GM10266 (cell line): ENCODE measurements at regions not wholly inside any gene's neighbourhood (a gene's known extent, or its start where the extent isn't known, plus 50 kb on each side); places are given as distances from the start of the nearest gene placed in this dataset.

Experiments
- DNase-seq: peaks from one replicate; pipeline ENCODE4 v3.0.0; 2012; ENCODE audit errors: extremely low spot score
- TF ChIP-seq, protein P1 (sequence below): IDR thresholded peaks from 2 replicates; pipeline ENCODE4 v1.5.1; 2012; ENCODE audit warnings: mild to moderate bottlenecking, low read depth; ENCODE audit not compliant: control insufficient read depth, insufficient read depth; ENCODE audit errors: missing control alignments

DNA sequence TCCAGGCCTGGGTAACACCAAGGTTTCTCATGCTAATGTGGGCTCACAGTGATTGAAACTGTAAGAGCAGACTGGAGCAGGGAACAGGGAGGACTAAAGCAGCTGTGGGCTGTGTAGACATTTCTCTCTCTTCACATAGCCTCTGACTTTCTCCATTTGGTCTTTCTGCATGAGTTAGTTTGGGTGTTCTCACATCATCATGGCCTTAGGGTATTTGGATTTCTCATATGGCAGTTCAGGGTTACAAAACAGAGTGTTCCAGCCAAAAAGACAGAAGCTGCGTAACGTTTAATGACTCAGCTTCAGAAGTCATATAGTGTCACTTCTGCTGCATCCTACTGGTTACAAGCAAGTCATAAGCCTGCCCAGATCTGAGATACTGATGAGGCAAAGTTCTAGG is 52.0 kb upstream of the OSBPL8 start:
- no peak for DNase-seq
- TF ChIP-seq, protein P1, sequence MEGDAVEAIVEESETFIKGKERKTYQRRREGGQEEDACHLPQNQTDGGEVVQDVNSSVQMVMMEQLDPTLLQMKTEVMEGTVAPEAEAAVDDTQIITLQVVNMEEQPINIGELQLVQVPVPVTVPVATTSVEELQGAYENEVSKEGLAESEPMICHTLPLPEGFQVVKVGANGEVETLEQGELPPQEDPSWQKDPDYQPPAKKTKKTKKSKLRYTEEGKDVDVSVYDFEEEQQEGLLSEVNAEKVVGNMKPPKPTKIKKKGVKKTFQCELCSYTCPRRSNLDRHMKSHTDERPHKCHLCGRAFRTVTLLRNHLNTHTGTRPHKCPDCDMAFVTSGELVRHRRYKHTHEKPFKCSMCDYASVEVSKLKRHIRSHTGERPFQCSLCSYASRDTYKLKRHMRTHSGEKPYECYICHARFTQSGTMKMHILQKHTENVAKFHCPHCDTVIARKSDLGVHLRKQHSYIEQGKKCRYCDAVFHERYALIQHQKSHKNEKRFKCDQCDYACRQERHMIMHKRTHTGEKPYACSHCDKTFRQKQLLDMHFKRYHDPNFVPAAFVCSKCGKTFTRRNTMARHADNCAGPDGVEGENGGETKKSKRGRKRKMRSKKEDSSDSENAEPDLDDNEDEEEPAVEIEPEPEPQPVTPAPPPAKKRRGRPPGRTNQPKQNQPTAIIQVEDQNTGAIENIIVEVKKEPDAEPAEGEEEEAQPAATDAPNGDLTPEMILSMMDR: no peak

DNA sequence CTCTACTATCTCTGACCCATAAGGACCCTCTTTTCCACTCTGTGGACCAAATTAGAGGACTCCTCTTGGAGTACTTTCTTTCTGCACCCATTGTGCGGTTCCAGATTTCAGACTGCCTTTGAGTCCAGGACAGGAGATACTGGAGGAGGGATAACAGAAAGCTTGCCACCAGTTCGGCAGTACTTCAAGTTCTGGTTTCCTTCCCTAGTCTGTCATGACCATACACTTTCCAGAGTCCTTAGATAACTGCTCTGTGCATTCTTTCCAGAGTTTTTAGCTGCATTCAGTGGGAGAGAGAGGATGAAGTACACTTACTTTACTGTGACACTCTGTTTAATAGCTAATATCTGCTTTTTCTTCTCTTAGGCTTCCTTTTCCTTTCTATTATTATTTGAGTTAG is 54.8 kb upstream of the OSBPL8 start:
- TF ChIP-seq, protein P1: no peak

DNA sequence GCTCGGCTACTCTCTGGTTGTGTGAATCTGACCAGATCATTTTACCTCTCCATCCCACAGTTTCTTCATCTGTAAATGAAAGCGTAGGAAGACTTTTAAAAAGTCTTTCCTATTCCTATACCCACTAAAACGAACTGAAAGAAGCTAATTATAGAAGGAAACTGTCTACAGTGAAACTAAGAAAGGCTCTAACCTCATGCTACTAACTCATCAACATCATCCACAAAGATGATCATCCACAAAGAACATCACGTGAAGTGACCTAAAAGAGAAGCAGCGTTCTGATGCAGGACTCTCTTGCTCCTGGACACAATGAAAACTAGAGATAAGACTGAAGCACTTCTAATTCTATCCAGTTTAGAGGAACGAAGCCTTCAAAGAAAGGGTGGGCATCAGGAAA is 58.5 kb upstream of the OSBPL8 start:
- TF ChIP-seq, protein P1: no peak

More for the DNA sequence above, 54.8 kb upstream of the OSBPL8 start:
- DNase-seq: no peak

DNA sequence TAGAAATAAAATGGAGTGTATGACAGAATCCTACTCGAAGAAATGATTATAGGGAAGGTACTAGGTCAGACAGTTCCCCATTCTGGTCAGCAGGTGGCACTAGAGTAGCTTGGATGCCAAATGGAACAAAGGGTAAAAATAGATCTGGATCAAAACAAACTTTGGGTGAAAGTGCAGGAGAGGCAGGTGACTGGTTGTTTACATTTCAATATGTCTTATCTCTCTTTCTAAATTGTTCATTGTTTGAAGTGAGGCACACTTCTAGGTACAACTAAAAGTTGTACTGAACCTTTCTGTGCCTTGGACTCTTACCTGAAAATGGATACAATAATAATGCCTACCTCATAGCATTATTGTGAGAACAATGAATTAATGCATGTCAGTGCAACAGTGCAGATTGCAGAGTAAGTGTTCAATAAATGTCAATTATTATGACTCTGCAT is 62.0 kb upstream of the OSBPL8 start:
- TF ChIP-seq, protein P1: peak; percentile 80
- DNase-seq: peak; percentile 61

More for the DNA sequence above, 58.5 kb upstream of the OSBPL8 start:
- DNase-seq: no peak

DNA sequence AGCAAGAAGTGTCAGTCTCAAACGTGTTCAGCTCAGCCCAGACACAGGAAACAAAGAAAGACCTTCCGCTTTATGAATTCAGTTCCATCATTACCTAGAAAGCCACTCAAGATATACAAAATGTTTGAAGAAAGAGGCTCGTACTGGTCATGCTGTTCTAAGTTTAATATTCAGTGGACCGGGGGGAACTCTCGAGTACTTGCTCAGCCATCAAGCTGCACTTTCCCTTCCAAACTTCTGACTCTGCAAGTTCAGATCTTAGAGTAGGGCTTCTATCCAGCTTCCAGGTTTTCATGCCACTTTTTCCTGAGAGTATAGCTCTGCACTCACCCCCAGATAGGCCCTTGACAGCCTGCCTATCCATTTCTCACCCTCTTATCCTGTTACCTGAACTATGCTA is 62.8 kb upstream of the OSBPL8 start:
- DNase-seq: no peak
- TF ChIP-seq, protein P1: no peak

DNA sequence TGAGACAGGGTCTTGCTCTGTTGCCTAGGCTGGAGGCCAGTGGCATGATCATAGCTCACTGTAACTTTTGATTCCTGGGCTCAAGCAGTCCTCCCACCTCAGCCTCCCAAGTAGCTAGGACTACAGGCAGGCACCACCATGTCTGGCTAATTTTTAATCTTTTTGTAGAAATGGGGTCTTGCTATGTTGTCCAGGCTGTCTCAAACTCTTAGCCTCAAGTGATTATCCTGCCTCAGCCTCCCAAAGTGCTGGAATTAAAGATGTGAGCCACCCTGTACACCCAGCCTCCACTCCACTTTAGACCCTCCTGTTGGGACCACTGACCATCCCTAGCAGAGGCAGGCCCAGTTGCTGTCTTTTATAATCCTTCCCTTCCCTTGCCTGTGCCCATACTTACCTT is 63.3 kb upstream of the OSBPL8 start:
- TF ChIP-seq, protein P1: no peak
- DNase-seq: no peak

DNA sequence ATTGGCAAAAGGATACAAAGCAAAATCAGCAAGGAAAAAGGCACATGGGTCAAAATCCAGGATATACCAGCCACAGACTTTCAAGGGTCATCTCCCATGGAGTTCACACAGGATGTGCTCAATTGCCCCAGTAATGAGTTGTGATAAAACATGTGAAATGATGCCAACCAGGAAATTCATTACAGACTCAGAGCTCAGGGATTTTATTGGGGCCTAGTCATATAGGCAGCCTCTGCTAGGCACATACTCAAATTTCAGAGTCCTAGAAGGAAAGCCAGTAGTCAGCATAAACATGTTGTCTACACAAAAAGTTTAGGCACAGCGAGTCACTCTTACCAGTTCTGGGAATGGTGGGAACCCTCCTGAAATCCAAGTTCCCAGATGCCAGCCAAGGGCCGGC is 64.4 kb upstream of the OSBPL8 start:
- TF ChIP-seq, protein P1: no peak
- no peak for DNase-seq
